Activated naive CD8-positive, alpha-beta T cell (primary cell): ENCODE measurements at regions not wholly inside any gene's neighbourhood (a gene's known extent, or its start where the extent isn't known, plus 50 kb on each side); places are given as distances from the start of the nearest gene placed in this dataset.
"Not testable (repeated sequence)": the region's sequence is repeated elsewhere in the genome, so short reads cannot be mapped to it uniquely, and the experiment has no call there.

ENCODE experiments used
- H3K27ac Mint-ChIP-seq: one replicate; pipeline ENCODE4 v1.8.0; 2021; ENCODE audit warnings: mixed read lengths
- H3K27me3 Mint-ChIP-seq: one replicate; pipeline ENCODE4 v1.8.0; 2021; ENCODE audit warnings: mixed read lengths
- H3K36me3 Mint-ChIP-seq: one replicate; pipeline ENCODE4 v1.8.0; 2021; ENCODE audit warnings: mixed read lengths
- H3K4me1 Mint-ChIP-seq: one replicate; pipeline ENCODE4 v1.8.0; 2021; ENCODE audit warnings: low read depth, mixed read lengths
- H3K4me3 Mint-ChIP-seq: one replicate; pipeline ENCODE4 v1.8.0; 2021; ENCODE audit warnings: mild to moderate bottlenecking, mixed read lengths
- H3K9me3 Mint-ChIP-seq: one replicate; pipeline ENCODE4 v1.8.0; 2021; ENCODE audit warnings: low read depth, mixed read lengths

- Mint-ChIP-seq H3K4me3 (no peak overlapping the region), H3K36me3 (no peaks in the 10 kb centered on the region), H3K27me3 (no peaks in the 10 kb centered on the region), H3K27ac (no peak overlapping the region), H3K4me1 (no peaks in the 10 kb centered on the region), H3K9me3 (peaks cover 9% of the 10 kb centered on the region)
Observed at GRCh38 chr3:82676356-82677026, 915.0 kb upstream of the GBE1 start.

DNA sequence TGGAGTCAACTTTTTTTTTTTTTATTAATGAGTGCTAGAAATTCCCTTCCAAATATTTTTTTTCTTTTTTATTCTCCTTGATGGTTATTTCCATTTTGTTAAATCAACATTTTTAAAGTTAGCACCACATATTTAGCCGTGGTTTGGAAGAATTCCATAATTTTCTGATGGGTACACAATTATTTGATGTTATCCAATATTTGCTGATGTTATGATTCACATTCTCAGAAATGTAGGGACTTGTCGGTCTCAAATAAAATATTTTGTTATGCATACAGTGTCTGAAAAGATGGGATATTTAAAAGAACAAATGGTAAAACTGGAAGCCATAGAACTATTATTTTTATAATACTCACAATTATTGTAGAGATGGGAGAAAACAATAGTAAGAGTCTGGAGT, 911.5 kb upstream of the GBE1 start:
- no peak overlapping the region for H3K4me3 Mint-ChIP-seq
- H3K4me1 Mint-ChIP-seq: no peaks in the 10 kb centered on the region
- H3K27ac Mint-ChIP-seq: no peak overlapping the region
- H3K9me3 Mint-ChIP-seq: peaks cover 10% of the 10 kb centered on the region
- no peaks in the 10 kb centered on the region for H3K27me3 Mint-ChIP-seq
- H3K36me3 Mint-ChIP-seq: no peaks in the 10 kb centered on the region

DNA sequence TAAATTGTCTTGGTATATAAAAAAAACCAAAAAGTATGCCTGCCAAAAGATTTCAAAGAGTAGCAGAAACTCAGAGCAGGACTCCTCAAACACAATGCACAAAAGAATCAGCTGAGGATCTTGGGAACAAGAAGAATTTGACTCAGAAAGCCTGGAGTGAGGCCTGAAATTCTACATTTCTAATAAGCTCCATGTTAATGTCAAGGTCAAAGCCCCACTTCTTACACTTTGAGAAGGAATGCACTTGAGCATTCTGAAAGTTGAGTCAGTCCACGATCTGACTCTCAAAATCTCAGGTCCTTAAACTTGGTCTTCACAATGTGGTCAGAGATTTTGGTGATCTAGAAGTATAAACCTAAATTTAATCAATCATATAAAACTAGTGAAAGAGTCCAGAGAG, 910.0 kb upstream of the GBE1 start:
- no peak overlapping the region for H3K4me3 Mint-ChIP-seq
- no peaks in the 10 kb centered on the region for H3K27me3 Mint-ChIP-seq
- H3K4me1 Mint-ChIP-seq: no peaks in the 10 kb centered on the region
- H3K9me3 Mint-ChIP-seq: peaks cover 10% of the 10 kb centered on the region
- H3K36me3 Mint-ChIP-seq: no peaks in the 10 kb centered on the region
- no peak overlapping the region for H3K27ac Mint-ChIP-seq

DNA sequence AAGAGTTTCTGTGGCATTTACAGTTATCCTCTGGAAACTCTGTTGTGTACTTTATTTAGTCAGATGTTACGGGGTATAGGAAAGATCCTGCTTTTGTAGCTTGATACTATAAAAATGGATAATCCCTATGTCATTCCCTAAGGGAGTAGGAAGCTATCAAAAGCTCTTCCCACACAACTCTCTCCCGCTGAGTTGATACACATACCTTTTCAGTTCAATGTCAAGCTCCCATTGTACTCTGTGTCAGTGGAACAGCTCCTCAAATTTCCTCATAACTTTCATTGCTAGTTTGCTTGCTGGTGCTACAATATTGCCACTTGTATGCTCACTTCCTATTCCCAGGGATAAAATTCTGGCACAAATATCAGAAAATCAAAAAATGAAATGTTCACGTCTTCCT, 893.3 kb upstream of the GBE1 start:
- no peaks in the 10 kb centered on the region for H3K36me3 Mint-ChIP-seq
- H3K27ac Mint-ChIP-seq: no peak overlapping the region
- no peak overlapping the region for H3K4me3 Mint-ChIP-seq
- H3K27me3 Mint-ChIP-seq: no peaks in the 10 kb centered on the region
- H3K4me1 Mint-ChIP-seq: no peaks in the 10 kb centered on the region
- peaks cover 10% of the 10 kb centered on the region for H3K9me3 Mint-ChIP-seq

DNA sequence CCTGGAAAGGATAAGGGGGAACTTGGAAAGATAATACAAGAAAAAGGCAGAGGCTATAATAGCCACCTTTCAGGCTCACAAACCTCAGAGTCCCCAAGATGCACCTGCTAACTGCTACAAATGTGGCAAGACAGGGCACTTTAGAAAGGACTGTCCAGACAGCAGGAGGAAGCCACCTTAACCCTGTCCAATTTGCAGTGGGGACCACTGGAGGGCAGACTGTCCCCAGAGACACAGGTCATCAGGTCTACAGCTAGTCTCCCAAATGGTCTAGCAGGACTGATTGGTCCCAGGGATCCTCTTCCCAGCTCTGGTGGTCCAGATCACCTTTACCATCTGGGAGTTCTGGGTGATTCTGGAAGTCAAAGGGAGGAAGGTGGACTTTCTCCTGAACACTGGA, 882.5 kb upstream of the GBE1 start:
- H3K27ac Mint-ChIP-seq: no peak overlapping the region
- no peaks in the 10 kb centered on the region for H3K4me1 Mint-ChIP-seq
- H3K27me3 Mint-ChIP-seq: no peaks in the 10 kb centered on the region
- no peaks in the 10 kb centered on the region for H3K36me3 Mint-ChIP-seq
- no peak overlapping the region for H3K4me3 Mint-ChIP-seq
- H3K9me3 Mint-ChIP-seq: peaks cover 4% of the 10 kb centered on the region

DNA sequence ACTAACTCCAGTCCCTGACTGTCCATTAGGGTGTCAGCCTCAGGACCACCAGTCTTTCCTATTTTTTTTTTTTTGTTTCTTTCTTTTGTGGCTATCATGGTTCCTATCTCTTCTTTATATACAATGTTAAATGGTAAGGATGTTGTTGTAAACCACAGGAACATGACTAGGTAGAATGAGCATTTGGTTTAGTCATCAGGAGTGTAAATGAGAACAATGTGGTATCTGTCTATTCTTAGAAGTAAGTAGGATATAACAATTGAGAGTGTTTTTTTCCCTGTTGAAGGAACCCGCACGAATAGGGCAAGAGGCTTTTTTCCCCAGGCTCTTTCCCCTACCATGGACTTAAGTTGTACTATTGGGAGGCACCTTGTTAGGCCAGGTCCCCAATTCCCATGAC, 880.3 kb upstream of the GBE1 start:
- H3K36me3 Mint-ChIP-seq: no peaks in the 10 kb centered on the region
- no peak overlapping the region for H3K27ac Mint-ChIP-seq
- no peaks in the 10 kb centered on the region for H3K4me1 Mint-ChIP-seq
- peaks cover 9% of the 10 kb centered on the region for H3K9me3 Mint-ChIP-seq
- H3K27me3 Mint-ChIP-seq: no peaks in the 10 kb centered on the region
- H3K4me3 Mint-ChIP-seq: no peak overlapping the region

DNA sequence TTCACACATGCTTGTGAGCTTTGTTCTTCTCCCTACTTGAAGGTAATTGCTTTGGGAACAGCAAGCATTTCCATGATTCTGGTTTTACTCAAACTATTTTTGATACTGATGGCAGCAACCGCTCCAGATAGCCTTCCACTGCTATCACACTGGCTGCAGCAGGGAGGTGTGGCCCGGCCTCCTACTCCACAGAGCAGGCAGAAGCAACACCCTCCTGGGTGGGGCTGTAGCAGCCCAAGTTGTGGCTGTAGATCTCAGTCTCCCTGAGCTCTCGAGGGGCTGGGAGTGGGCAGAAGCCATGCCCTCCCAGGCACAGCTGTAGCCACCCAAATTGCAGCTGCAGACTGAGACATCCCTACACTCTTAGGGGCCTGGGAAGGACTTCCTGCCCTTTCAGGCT, 878.8 kb upstream of the GBE1 start:
- no peaks in the 10 kb centered on the region for H3K36me3 Mint-ChIP-seq
- no peaks in the 10 kb centered on the region for H3K27me3 Mint-ChIP-seq
- H3K9me3 Mint-ChIP-seq: peaks cover 9% of the 10 kb centered on the region
- no peak overlapping the region for H3K27ac Mint-ChIP-seq
- H3K4me3 Mint-ChIP-seq: no peak overlapping the region
- no peaks in the 10 kb centered on the region for H3K4me1 Mint-ChIP-seq

GRCh38 chr3:82637574-82637973, 876.1 kb upstream of the GBE1 start:
- H3K27ac Mint-ChIP-seq: no peak overlapping the region
- H3K27me3 Mint-ChIP-seq: no peaks in the 10 kb centered on the region
- H3K4me3 Mint-ChIP-seq: no peak overlapping the region
- peaks cover 5% of the 10 kb centered on the region for H3K9me3 Mint-ChIP-seq
- H3K36me3 Mint-ChIP-seq: no peaks in the 10 kb centered on the region
- H3K4me1 Mint-ChIP-seq: no peaks in the 10 kb centered on the region

DNA sequence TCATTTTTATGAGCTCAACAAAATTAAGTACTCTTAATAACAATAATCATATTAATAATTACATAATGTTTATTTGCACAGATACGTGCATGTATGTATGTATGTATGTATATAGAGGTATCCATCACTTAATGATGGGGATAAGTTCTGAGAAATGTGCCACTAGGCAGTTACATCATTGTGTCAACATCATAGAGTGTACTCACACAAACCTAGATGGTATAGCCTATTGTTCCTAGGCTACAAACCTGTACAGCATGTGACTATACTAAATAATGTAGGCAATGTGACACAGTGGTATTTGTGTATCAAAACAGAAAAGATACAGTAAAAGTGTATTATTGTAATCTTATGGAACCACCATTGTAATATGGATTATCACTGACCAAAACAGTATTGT, 874.7 kb upstream of the GBE1 start:
- H3K4me1 Mint-ChIP-seq: no peaks in the 10 kb centered on the region
- no peak overlapping the region for H3K27ac Mint-ChIP-seq
- peaks cover 6% of the 10 kb centered on the region for H3K9me3 Mint-ChIP-seq
- no peak overlapping the region for H3K4me3 Mint-ChIP-seq
- H3K36me3 Mint-ChIP-seq: no peaks in the 10 kb centered on the region
- no peaks in the 10 kb centered on the region for H3K27me3 Mint-ChIP-seq

DNA sequence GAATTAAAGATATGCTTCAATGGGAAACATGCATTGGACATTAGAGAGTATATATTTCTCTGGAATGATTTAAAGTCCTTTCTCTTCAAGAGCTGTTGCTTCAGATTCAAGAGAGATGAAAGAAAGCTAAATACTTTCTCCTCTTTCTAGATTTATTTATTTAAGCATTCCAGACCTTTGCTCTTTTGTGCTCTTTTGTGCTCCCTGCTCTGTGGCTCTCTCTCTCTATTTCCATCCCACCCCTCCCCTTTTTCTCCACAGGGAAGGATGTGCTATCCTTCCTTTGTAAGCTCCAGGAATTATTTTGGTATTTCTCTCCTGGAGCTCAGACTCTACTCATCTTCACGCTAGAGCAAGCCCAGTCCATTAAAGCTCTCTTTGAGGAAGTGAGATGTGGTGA, 871.9 kb upstream of the GBE1 start:
- Mint-ChIP-seq H3K27me3 (no peaks in the 10 kb centered on the region), H3K36me3 (no peaks in the 10 kb centered on the region), H3K27ac (no peak overlapping the region), H3K4me1 (no peaks in the 10 kb centered on the region), H3K4me3 (no peak overlapping the region), H3K9me3 (peaks cover 16% of the 10 kb centered on the region)

- H3K36me3 Mint-ChIP-seq: no peaks in the 10 kb centered on the region
Observed at GRCh38 chr3:82629937-82630336, 868.5 kb upstream of the GBE1 start.

GRCh38 chr3:82628385-82629014, 867.1 kb upstream of the GBE1 start:
- Mint-ChIP-seq H3K27me3 (no peaks in the 10 kb centered on the region), H3K27ac (no peak overlapping the region)

More at GRCh38 chr3:82629937-82630336, 868.5 kb upstream of the GBE1 start:
- Mint-ChIP-seq H3K27me3 (no peaks in the 10 kb centered on the region), H3K9me3 (peaks cover 15% of the 10 kb centered on the region), H3K4me1 (no peaks in the 10 kb centered on the region), H3K27ac (no peak overlapping the region), H3K4me3 (no peak overlapping the region)

GRCh38 chr3:82627733-82628132, 866.3 kb upstream of the GBE1 start:
- Mint-ChIP-seq H3K27ac (no peak overlapping the region), H3K9me3 (peaks cover 26% of the 10 kb centered on the region), H3K4me3 (no peak overlapping the region), H3K27me3 (no peaks in the 10 kb centered on the region), H3K4me1 (no peaks in the 10 kb centered on the region), H3K36me3 (no peaks in the 10 kb centered on the region)

More at GRCh38 chr3:82628385-82629014, 867.1 kb upstream of the GBE1 start:
- Mint-ChIP-seq H3K4me1 (no peaks in the 10 kb centered on the region), H3K4me3 (no peak overlapping the region), H3K9me3 (peaks cover 22% of the 10 kb centered on the region), H3K36me3 (no peaks in the 10 kb centered on the region)

GRCh38 chr3:82620744-82621143, 859.3 kb upstream of the GBE1 start:
- not testable (repeated sequence) for H3K27me3 Mint-ChIP-seq, H3K4me1 Mint-ChIP-seq, H3K36me3 Mint-ChIP-seq, H3K27ac Mint-ChIP-seq, H3K4me3 Mint-ChIP-seq
- H3K9me3 Mint-ChIP-seq: peaks cover 26% of the 10 kb centered on the region

DNA sequence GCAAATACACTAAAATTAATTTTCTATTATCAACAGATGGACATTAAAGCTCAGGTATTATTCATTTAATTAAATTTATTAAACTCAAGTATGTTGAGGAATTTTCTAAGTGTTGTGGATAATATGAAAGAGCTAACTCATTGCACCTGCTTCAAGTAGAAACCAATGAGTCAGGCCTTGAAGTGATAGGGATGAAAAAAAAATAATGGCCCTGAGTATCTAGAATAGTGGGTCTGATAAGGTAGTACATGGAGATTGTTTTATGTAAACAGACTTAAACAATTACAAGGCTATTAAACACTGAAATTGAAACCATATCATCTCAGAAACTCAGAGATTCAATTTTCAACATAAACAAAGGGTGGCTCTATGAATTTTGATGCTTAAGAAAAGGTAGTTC, 857.1 kb upstream of the GBE1 start:
- H3K27me3 Mint-ChIP-seq: no peaks in the 10 kb centered on the region
- H3K36me3 Mint-ChIP-seq: no peaks in the 10 kb centered on the region
- no peak overlapping the region for H3K27ac Mint-ChIP-seq
- H3K4me1 Mint-ChIP-seq: no peaks in the 10 kb centered on the region
- no peak overlapping the region for H3K4me3 Mint-ChIP-seq
- peaks cover 30% of the 10 kb centered on the region for H3K9me3 Mint-ChIP-seq

GRCh38 chr3:82610236-82610635, 848.8 kb upstream of the GBE1 start:
- H3K27ac Mint-ChIP-seq: no peak overlapping the region
- H3K4me1 Mint-ChIP-seq: no peaks in the 10 kb centered on the region
- peaks cover 14% of the 10 kb centered on the region for H3K9me3 Mint-ChIP-seq
- H3K36me3 Mint-ChIP-seq: no peaks in the 10 kb centered on the region
- no peaks in the 10 kb centered on the region for H3K27me3 Mint-ChIP-seq
- H3K4me3 Mint-ChIP-seq: no peak overlapping the region
